ENCODE measurements at regions not wholly inside any gene's neighbourhood (a gene's known extent, or its start where the extent isn't known, plus 50 kb on each side); places are given as distances from the start of the nearest gene placed in this dataset.

- Histone ChIP-seq H3K9ac (ENCODE audit: low read depth, low read length) (no peak overlapping the region), H3K27me3 (ENCODE audit: insufficient read depth, low read length) (no peaks in the 10 kb centered on the region), H3K4me3 (ENCODE audit: low read length) (no peak overlapping the region), H3K9me3 (ENCODE audit: insufficient read depth, low read depth, low read length) (peaks cover 11% of the 10 kb centered on the region; the same call in 1 of the 2 replicates), H3K27ac (ENCODE audit: low read depth, low read length) (no peak overlapping the region), H3K4me1 (ENCODE audit: insufficient read depth, low read length) (no peaks in the 10 kb centered on the region), H3K36me3 (ENCODE audit: insufficient read depth, low read length) (no peaks in the 10 kb centered on the region)
- WGBS = 94% methylated on average over 3 of the region's 4 CpGs
These were observed 232.8 kb downstream of the PIK3C3 start for GRCh38 chr18:42187611-42188380.

GRCh38 chr18:42190643-42191042 is 235.6 kb downstream of the PIK3C3 start:
- Histone ChIP-seq H3K4me1 (ENCODE audit: insufficient read depth, low read length) (no peaks in the 10 kb centered on the region), H3K9me3 (ENCODE audit: insufficient read depth, low read depth, low read length) (peaks cover 11% of the 10 kb centered on the region; the same call in 1 of the 2 replicates), H3K36me3 (ENCODE audit: insufficient read depth, low read length) (no peaks in the 10 kb centered on the region), H3K27ac (ENCODE audit: low read depth, low read length) (no peak overlapping the region), H3K27me3 (ENCODE audit: insufficient read depth, low read length) (no peaks in the 10 kb centered on the region), H3K4me3 (ENCODE audit: low read length) (no peak overlapping the region), H3K9ac (ENCODE audit: low read depth, low read length) (no peak overlapping the region)
- 98% methylated on average over 3 of the region's 3 CpGs for WGBS

GRCh38 chr18:42192251-42193248 is 237.5 kb downstream of the PIK3C3 start:
- no peaks in the 10 kb centered on the region for H3K27me3 ChIP-seq (ENCODE audit: insufficient read depth, low read length)
- H3K27ac ChIP-seq (ENCODE audit: low read depth, low read length) = no peak overlapping the region
- no peaks in the 10 kb centered on the region for H3K4me1 ChIP-seq (ENCODE audit: insufficient read depth, low read length)
- H3K36me3 ChIP-seq (ENCODE audit: insufficient read depth, low read length) = no peaks in the 10 kb centered on the region
- no peak overlapping the region for H3K4me3 ChIP-seq (ENCODE audit: low read length)
- peaks cover 11% of the 10 kb centered on the region; the same call in 1 of the 2 replicates for H3K9me3 ChIP-seq (ENCODE audit: insufficient read depth, low read depth, low read length)
- no peak overlapping the region for H3K9ac ChIP-seq (ENCODE audit: low read depth, low read length)
- 92% methylated on average over 5 of the region's 5 CpGs for WGBS

- no peak overlapping the region for H3K9ac ChIP-seq (ENCODE audit: low read depth, low read length)
- H3K9me3 ChIP-seq (ENCODE audit: insufficient read depth, low read depth, low read length) = no peaks in the 10 kb centered on the region
- no peak overlapping the region for H3K4me3 ChIP-seq (ENCODE audit: low read length)
- no peaks in the 10 kb centered on the region for H3K27me3 ChIP-seq (ENCODE audit: insufficient read depth, low read length)
- no peaks in the 10 kb centered on the region for H3K36me3 ChIP-seq (ENCODE audit: insufficient read depth, low read length)
- H3K4me1 ChIP-seq (ENCODE audit: insufficient read depth, low read length) = no peaks in the 10 kb centered on the region
- H3K27ac ChIP-seq (ENCODE audit: low read depth, low read length) = no peak overlapping the region
These were observed 241.6 kb downstream of the PIK3C3 start for GRCh38 chr18:42196651-42197050.

GRCh38 chr18:42201137-42201536 is 246.1 kb downstream of the PIK3C3 start:
- Histone ChIP-seq H3K9me3 (ENCODE audit: insufficient read depth, low read depth, low read length) (no peaks in the 10 kb centered on the region), H3K36me3 (ENCODE audit: insufficient read depth, low read length) (no peaks in the 10 kb centered on the region), H3K9ac (ENCODE audit: low read depth, low read length) (no peak overlapping the region), H3K27ac (ENCODE audit: low read depth, low read length) (no peak overlapping the region), H3K4me3 (ENCODE audit: low read length) (no peak overlapping the region), H3K4me1 (ENCODE audit: insufficient read depth, low read length) (no peaks in the 10 kb centered on the region), H3K27me3 (ENCODE audit: insufficient read depth, low read length) (no peaks in the 10 kb centered on the region)

GRCh38 chr18:42211201-42211600 is 256.2 kb downstream of the PIK3C3 start:
- Histone ChIP-seq H3K27ac (ENCODE audit: low read depth, low read length) (no peak overlapping the region), H3K36me3 (ENCODE audit: insufficient read depth, low read length) (no peaks in the 10 kb centered on the region), H3K4me3 (ENCODE audit: low read length) (no peak overlapping the region), H3K27me3 (ENCODE audit: insufficient read depth, low read length) (no peaks in the 10 kb centered on the region), H3K9ac (ENCODE audit: low read depth, low read length) (no peak overlapping the region), H3K9me3 (ENCODE audit: insufficient read depth, low read depth, low read length) (no peaks in the 10 kb centered on the region), H3K4me1 (ENCODE audit: insufficient read depth, low read length) (no peaks in the 10 kb centered on the region)
- 78% methylated on average over 5 of the region's 5 CpGs for WGBS

GRCh38 chr18:42222557-42222956 is 267.5 kb downstream of the PIK3C3 start:
- Histone ChIP-seq H3K36me3 (ENCODE audit: insufficient read depth, low read length) (no peaks in the 10 kb centered on the region), H3K4me3 (ENCODE audit: low read length) (no peak overlapping the region), H3K27me3 (ENCODE audit: insufficient read depth, low read length) (no peaks in the 10 kb centered on the region), H3K9ac (ENCODE audit: low read depth, low read length) (no peak overlapping the region), H3K9me3 (ENCODE audit: insufficient read depth, low read depth, low read length) (no peaks in the 10 kb centered on the region), H3K27ac (ENCODE audit: low read depth, low read length) (no peak overlapping the region), H3K4me1 (ENCODE audit: insufficient read depth, low read length) (no peaks in the 10 kb centered on the region)
- 95% methylated on average over 1 of the region's 1 CpG for WGBS

- Histone ChIP-seq H3K36me3 (ENCODE audit: insufficient read depth, low read length) (no peaks in the 10 kb centered on the region), H3K4me3 (ENCODE audit: low read length) (no peak overlapping the region), H3K4me1 (ENCODE audit: insufficient read depth, low read length) (peaks cover 7% of the 10 kb centered on the region; the same call in 1 of the 2 replicates), H3K9me3 (ENCODE audit: insufficient read depth, low read depth, low read length) (no peaks in the 10 kb centered on the region), H3K27me3 (ENCODE audit: insufficient read depth, low read length) (no peaks in the 10 kb centered on the region), H3K27ac (ENCODE audit: low read depth, low read length) (no peak overlapping the region), H3K9ac (ENCODE audit: low read depth, low read length) (no peak overlapping the region)
- WGBS = 86% methylated on average over 1 of the region's 1 CpG
These were observed 273.5 kb downstream of the PIK3C3 start for GRCh38 chr18:42228581-42228980.

GRCh38 chr18:42229211-42230210 is 274.5 kb downstream of the PIK3C3 start:
- 94% methylated on average over 2 of the region's 2 CpGs for WGBS

GRCh38 chr18:42230636-42231035 is 275.6 kb downstream of the PIK3C3 start:
- 78% methylated on average over 2 of the region's 2 CpGs for WGBS
- no peaks in the 10 kb centered on the region for H3K36me3 ChIP-seq (ENCODE audit: insufficient read depth, low read length)
- no peak overlapping the region for H3K27ac ChIP-seq (ENCODE audit: low read depth, low read length)
- H3K9ac ChIP-seq (ENCODE audit: low read depth, low read length) = no peak overlapping the region
- H3K27me3 ChIP-seq (ENCODE audit: insufficient read depth, low read length) = no peaks in the 10 kb centered on the region
- H3K9me3 ChIP-seq (ENCODE audit: insufficient read depth, low read depth, low read length) = no peaks in the 10 kb centered on the region
- no peak overlapping the region for H3K4me3 ChIP-seq (ENCODE audit: low read length)
- H3K4me1 ChIP-seq (ENCODE audit: insufficient read depth, low read length) = peaks cover 7% of the 10 kb centered on the region; the same call in 1 of the 2 replicates

More at GRCh38 chr18:42229211-42230210, 274.5 kb downstream of the PIK3C3 start:
- Histone ChIP-seq H3K4me3 (ENCODE audit: low read length) (no peak overlapping the region), H3K36me3 (ENCODE audit: insufficient read depth, low read length) (no peaks in the 10 kb centered on the region), H3K4me1 (ENCODE audit: insufficient read depth, low read length) (peaks cover 7% of the 10 kb centered on the region; the same call in 1 of the 2 replicates), H3K27ac (ENCODE audit: low read depth, low read length) (no peak overlapping the region), H3K27me3 (ENCODE audit: insufficient read depth, low read length) (no peaks in the 10 kb centered on the region), H3K9ac (ENCODE audit: low read depth, low read length) (no peak overlapping the region), H3K9me3 (ENCODE audit: insufficient read depth, low read depth, low read length) (no peaks in the 10 kb centered on the region)

All from HUES64 (cell line).